ENCODE measurements at regions not wholly inside any gene's neighbourhood (a gene's known extent, or its start where the extent isn't known, plus 50 kb on each side); places are given as distances from the start of the nearest gene placed in this dataset.

DNA sequence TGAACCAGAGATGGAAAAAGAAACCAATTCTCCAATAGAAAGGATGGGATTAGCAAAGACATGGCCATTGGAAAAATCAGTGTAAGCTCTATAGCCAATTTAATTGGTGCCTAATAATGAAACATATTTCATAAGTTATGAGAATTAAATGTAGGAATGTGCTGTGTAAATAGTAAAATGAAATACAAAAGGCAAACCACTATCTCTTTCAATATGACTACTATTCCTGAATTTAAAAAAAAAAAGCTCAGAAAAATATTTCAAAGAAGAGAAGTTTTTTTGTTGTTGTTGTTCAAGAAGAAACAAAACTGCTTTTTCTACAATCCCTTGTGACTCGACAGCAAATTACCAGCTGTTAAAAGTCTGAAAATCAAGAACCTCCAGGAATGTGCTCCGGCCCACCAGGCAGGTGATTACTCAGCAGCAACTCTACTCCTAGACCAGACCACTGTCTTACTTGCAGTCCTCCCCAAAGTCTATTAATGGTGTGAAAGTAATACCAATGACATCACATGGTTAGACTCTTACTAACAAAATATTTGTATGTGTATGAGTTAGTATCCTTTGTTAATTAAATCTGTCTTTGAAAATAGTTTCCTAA, 362.4 kb downstream of the KCTD12 start:
- TF ChIP-seq POLR2A (IDR thresholded peaks at IDR 0.05) = no peak
- TF ChIP-seq, protein P1, sequence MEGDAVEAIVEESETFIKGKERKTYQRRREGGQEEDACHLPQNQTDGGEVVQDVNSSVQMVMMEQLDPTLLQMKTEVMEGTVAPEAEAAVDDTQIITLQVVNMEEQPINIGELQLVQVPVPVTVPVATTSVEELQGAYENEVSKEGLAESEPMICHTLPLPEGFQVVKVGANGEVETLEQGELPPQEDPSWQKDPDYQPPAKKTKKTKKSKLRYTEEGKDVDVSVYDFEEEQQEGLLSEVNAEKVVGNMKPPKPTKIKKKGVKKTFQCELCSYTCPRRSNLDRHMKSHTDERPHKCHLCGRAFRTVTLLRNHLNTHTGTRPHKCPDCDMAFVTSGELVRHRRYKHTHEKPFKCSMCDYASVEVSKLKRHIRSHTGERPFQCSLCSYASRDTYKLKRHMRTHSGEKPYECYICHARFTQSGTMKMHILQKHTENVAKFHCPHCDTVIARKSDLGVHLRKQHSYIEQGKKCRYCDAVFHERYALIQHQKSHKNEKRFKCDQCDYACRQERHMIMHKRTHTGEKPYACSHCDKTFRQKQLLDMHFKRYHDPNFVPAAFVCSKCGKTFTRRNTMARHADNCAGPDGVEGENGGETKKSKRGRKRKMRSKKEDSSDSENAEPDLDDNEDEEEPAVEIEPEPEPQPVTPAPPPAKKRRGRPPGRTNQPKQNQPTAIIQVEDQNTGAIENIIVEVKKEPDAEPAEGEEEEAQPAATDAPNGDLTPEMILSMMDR (IDR thresholded peaks at IDR 0.05) = no peak

All from Peyer's patch (tissue), 4 donors.